ENCODE measurements at regions not wholly inside any gene's neighbourhood (a gene's known extent, or its start where the extent isn't known, plus 50 kb on each side); places are given as distances from the start of the nearest gene placed in this dataset.
"Not testable (repeated sequence)": the region's sequence is repeated elsewhere in the genome, so short reads cannot be mapped to it uniquely, and the experiment has no call there.

GRCh38 chr2:111269761-111270323, 149.1 kb downstream of the BCL2L11 start:
- H3K4me1 ChIP-seq (ENCODE audit: insufficient read depth, low read length); H3K27me3 ChIP-seq (ENCODE audit: insufficient read depth, low read length); H4K20me1 ChIP-seq (ENCODE audit: control insufficient read depth, insufficient read depth, insufficient read length); H3K9ac ChIP-seq (ENCODE audit: extremely low read depth, insufficient read length, low read length); H3K27ac Mint-ChIP-seq; H2AFZ ChIP-seq (ENCODE audit: low read length); H3K79me2 ChIP-seq (ENCODE audit: insufficient read depth, low read length); H3K27ac ChIP-seq (ENCODE audit: insufficient read length, low read depth, low read length); H3K9me3 ChIP-seq (ENCODE audit: control insufficient read depth, low read depth, low read length); H3K4me3 Mint-ChIP-seq; DNase-seq; H2AK5ac ChIP-seq (ENCODE audit: insufficient read length, low read length); H2BK20ac ChIP-seq (ENCODE audit: low read depth, low read length, poor library complexity, severe bottlenecking); H3K4me1 Mint-ChIP-seq; H4K91ac ChIP-seq (ENCODE audit: insufficient read length, low read depth, low read length); H3K23ac ChIP-seq (ENCODE audit: insufficient read length, low read depth, low read length); H2BK120ac ChIP-seq (ENCODE audit: low read depth, low read length, poor library complexity, severe bottlenecking); H3K79me1 ChIP-seq (ENCODE audit: insufficient read depth, low read depth, low read length, poor library complexity, severe bottlenecking); H2BK12ac ChIP-seq (ENCODE audit: insufficient read length, low read depth, low read length); H2BK5ac ChIP-seq (ENCODE audit: insufficient read length, low read length); H4K8ac ChIP-seq (replicated peaks; ENCODE audit: insufficient read length, low read depth, low read length); H3K4me2 ChIP-seq (ENCODE audit: insufficient read depth, insufficient read length, low read length); H2BK15ac ChIP-seq (ENCODE audit: low read depth, low read length); H3K27me3 Mint-ChIP-seq (ENCODE audit: low read depth); H3K18ac ChIP-seq (ENCODE audit: insufficient read length, low read depth, low read length); H3K4ac ChIP-seq (ENCODE audit: low read depth, low read length); H3T11ph ChIP-seq (ENCODE audit: low read length); H3K23me2 ChIP-seq (ENCODE audit: insufficient read length, low read depth, low read length, poor library complexity, severe bottlenecking); H3K9me3 Mint-ChIP-seq; H3K36me3 Mint-ChIP-seq (ENCODE audit: insufficient read depth in 1 of 3, low read depth in 3 of 3); H3K14ac ChIP-seq (ENCODE audit: insufficient read depth, low read length); H3K56ac ChIP-seq (ENCODE audit: insufficient read length, low read depth, low read length); H4K5ac ChIP-seq (ENCODE audit: insufficient read length, low read depth, low read length): not testable (repeated sequence)
- WGBS (ENCODE audit: extremely low coverage, insufficient read length, low lambda C conversion rate) = no CpG with 5 or more reads among the region's 4 CpGs

- H3K14ac ChIP-seq (ENCODE audit: insufficient read depth, low read length); H4K8ac ChIP-seq (replicated peaks; ENCODE audit: insufficient read length, low read depth, low read length); H3K27me3 Mint-ChIP-seq (ENCODE audit: low read depth); H4K20me1 ChIP-seq (ENCODE audit: control insufficient read depth, insufficient read depth, insufficient read length); H2AK5ac ChIP-seq (ENCODE audit: insufficient read length, low read length); H2AFZ ChIP-seq (ENCODE audit: low read length); H3K27ac Mint-ChIP-seq; H3K56ac ChIP-seq (ENCODE audit: insufficient read length, low read depth, low read length); H3K27ac ChIP-seq (ENCODE audit: insufficient read length, low read depth, low read length); H3K9me3 Mint-ChIP-seq; H2BK15ac ChIP-seq (ENCODE audit: low read depth, low read length); H2BK20ac ChIP-seq (ENCODE audit: low read depth, low read length, poor library complexity, severe bottlenecking); H4K5ac ChIP-seq (ENCODE audit: insufficient read length, low read depth, low read length); H4K91ac ChIP-seq (ENCODE audit: insufficient read length, low read depth, low read length); H3K36me3 Mint-ChIP-seq (ENCODE audit: insufficient read depth in 1 of 3, low read depth in 3 of 3); H3K9me3 ChIP-seq (ENCODE audit: control insufficient read depth, low read depth, low read length); H2BK120ac ChIP-seq (ENCODE audit: low read depth, low read length, poor library complexity, severe bottlenecking); H3K9ac ChIP-seq (ENCODE audit: extremely low read depth, insufficient read length, low read length); H3K23ac ChIP-seq (ENCODE audit: insufficient read length, low read depth, low read length); H3K27me3 ChIP-seq (ENCODE audit: insufficient read depth, low read length); H3K4me1 Mint-ChIP-seq; H3K4me2 ChIP-seq (ENCODE audit: insufficient read depth, insufficient read length, low read length); H3K79me2 ChIP-seq (ENCODE audit: insufficient read depth, low read length); H3T11ph ChIP-seq (ENCODE audit: low read length); H2BK5ac ChIP-seq (ENCODE audit: insufficient read length, low read length); DNase-seq; H3K18ac ChIP-seq (ENCODE audit: insufficient read length, low read depth, low read length); H3K79me1 ChIP-seq (ENCODE audit: insufficient read depth, low read depth, low read length, poor library complexity, severe bottlenecking); H3K4me1 ChIP-seq (ENCODE audit: insufficient read depth, low read length); H3K4me3 Mint-ChIP-seq; H2BK12ac ChIP-seq (ENCODE audit: insufficient read length, low read depth, low read length); H3K4ac ChIP-seq (ENCODE audit: low read depth, low read length); H3K23me2 ChIP-seq (ENCODE audit: insufficient read length, low read depth, low read length, poor library complexity, severe bottlenecking): not testable (repeated sequence)
- no CpG with 5 or more reads among the region's 3 CpGs for WGBS (ENCODE audit: extremely low coverage, insufficient read length, low lambda C conversion rate)
Observed at GRCh38 chr2:111270569-111270968, 149.9 kb downstream of the BCL2L11 start.

All from H9 (cell line).